H1 (cell line): ENCODE measurements at regions not wholly inside any gene's neighbourhood (a gene's known extent, or its start where the extent isn't known, plus 50 kb on each side); places are given as distances from the start of the nearest gene placed in this dataset.

Experiments used
- SUZ12 ChIP-seq: fragments of 200-600 bp; sonication (generic); IDR thresholded peaks from 2 replicates; pipeline ENCODE4 v1.6.1; 2012; ENCODE audit warnings: mild to moderate bottlenecking, inconsistent platforms, low read length, moderate library complexity, mixed read lengths
- TBP ChIP-seq: IDR thresholded peaks from 2 replicates; pipeline ENCODE4 v1.6.1; 2011; ENCODE audit warnings: low read depth, low read length, improper control_type of control experiment
- TEAD4 ChIP-seq: IDR thresholded peaks from 2 replicates; pipeline ENCODE4 v1.6.1; 2012; ENCODE audit warnings: low read depth, low read length, inconsistent platforms, mixed read lengths
- TF ChIP-seq, protein P1 (sequence below): IDR thresholded peaks from 2 replicates; pipeline ENCODE4 v1.6.1; 2011; ENCODE audit warnings: low read depth, mild to moderate bottlenecking, low read length; ENCODE audit not compliant: insufficient read depth

DNA sequence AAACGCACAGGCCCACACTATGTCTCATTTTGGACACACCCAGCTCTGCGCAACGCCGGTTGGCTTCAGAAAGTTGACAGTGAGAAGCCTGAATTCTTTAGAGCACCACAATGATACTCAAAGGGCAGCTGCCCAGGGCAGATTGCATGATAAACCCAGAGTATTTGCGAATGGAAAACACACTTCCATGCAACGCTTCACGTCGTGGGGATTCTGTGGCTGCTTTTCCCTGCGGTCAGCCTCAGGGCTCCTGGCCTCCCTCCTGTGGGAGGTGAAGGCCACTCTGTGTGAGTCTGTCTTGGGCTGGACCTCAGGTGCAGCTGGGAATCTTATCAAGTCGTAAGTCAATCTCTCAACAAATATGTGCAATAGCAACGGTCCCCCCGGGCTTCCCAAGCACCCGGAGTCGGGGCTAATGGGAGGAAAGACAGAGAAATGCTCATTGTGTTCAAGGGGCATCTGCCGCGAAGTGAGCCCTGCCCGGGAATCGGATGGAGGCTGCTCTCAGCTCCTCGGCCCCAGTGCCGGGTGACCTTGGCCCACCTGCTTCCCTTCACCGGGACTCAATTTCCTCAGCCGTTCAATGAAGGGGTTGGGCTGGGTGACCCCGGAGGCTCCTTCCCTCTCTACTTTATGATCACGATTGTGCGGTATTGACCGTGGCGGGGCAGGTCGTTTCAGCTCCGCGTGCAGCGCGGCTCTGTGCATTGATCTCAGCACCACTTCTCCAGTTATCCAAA lies 623.6 kb downstream of the BRD1 start (continued):
- TF ChIP-seq, protein P1, sequence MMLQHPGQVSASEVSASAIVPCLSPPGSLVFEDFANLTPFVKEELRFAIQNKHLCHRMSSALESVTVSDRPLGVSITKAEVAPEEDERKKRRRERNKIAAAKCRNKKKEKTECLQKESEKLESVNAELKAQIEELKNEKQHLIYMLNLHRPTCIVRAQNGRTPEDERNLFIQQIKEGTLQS: no peak
- no peak for TF ChIP-seq SUZ12
- no peak for TF ChIP-seq TEAD4
- no peak for TF ChIP-seq TBP
- TF ChIP-seq, all 59 proteins: peak for 0
